ENCODE measurements at regions not wholly inside any gene's neighbourhood (a gene's known extent, or its start where the extent isn't known, plus 50 kb on each side); places are given as distances from the start of the nearest gene placed in this dataset.
"Not testable (repeated sequence)": the region's sequence is repeated elsewhere in the genome, so short reads cannot be mapped to it uniquely, and the experiment has no call there.

DNA sequence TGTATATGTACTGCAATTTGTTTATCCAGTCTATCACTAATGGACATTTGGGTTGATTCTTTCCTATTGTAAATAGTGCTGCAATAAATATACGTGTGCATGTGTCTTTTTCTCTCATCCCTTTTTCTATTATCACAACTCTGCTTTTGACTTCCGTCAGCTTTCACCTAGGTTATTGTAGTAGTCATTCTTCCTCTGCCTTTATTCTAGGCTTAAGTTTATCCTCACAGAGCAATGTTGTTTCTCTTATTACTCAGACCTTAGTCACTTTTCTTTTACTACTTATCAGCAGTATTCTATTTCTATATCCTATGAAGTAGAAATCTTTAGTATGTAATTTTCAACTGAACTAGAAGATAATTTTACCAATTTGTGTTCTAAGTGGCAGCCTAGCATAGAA, 175.3 kb upstream of the SEMA3E start:
- no peak for DNase-seq

DNA sequence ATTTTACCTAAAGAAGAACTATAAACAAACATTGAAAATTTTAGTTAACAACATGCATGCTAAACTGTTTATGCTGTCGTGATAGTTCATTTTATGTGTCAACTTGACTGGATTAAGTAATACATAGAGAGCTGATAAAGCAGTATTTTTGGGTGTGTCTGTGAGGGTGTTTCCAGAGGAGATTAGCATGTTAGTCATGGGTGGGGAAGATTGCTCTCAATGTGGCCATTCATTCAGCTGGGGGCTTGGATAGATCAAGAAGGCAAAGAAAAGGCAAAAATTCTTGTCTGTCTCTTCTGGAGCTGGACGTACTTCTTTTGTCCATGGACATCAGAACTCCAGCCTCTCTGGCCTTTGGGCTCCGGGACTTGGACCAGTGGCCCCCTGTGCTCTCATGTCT, 172.9 kb upstream of the SEMA3E start:
- no peak for DNase-seq

DNA sequence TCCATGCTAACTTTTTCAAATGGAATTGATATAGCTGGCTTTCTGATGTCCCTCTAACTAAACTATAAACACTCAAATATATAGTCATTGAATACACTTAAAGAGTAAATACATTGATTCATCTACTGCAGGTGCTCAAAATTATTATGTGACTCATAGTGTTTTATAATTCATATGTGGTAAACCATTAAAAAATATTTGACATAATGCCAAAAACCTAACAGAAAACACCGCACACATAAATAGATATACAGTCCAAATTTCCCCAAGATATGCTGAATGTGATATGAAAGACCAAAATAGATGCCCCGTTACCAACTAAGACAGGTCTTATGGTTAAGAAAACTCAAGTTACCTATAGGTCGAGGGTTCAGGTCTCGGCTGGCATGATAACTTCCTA, 171.7 kb upstream of the SEMA3E start:
- DNase-seq: no peak

DNA sequence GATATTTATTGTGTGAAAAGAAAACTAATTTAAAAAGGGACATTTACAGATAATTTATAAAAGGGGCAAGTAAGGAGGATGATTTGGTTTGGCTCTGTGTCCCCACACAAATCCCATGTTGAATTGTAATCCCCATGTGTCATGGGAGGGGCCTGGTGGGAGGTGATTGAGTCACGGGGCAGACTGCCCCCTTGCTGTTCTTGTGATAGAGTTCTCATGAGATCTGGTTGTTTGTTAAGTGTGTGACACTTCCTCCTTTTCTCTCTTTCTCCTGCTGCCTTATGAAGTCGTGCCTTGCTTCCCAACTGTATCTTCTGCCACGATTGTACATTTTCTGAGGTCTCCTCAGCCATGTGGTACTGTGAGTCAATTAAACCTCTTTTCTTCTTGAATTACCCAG, 171.0 kb upstream of the SEMA3E start:
- DNase-seq: no peak

DNA sequence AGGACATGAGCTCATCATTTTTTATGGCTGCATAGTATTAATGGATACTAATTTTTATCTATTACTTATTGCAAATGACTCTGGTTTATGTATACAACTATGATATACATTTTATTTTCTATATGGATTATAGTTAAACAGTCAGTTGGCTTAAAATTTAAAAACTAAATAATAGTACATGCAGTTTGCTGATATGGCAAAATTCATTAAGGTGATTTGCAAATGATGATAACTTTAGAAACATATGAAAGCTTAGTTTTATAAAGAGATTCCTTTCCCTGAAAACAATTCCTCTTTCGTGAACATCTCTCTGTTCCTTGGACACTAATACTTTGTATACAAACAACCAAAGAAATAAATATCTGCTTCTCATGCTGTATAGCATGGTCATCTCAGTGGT, 165.5 kb upstream of the SEMA3E start:
- DNase-seq: no peak

DNA sequence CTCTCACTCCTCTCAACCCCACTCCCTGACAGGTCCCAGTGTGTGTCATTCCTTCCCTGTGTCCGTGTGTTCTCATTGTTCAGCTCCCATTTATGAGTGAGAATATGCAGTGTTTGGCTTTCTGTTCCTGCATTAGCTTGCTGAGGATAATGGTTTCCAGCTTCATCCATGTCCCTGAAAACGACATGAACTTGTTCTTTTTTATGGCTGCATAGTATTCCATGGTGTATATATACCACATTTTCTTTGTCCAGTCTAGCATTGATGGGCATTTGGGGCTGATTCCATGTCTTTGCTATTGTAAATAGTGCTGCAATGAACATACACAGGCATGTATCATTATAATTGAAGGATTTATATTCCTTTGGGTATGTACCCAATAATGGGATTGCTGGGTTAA, 163.6 kb upstream of the SEMA3E start:
- DNase-seq: not testable (repeated sequence)

DNA sequence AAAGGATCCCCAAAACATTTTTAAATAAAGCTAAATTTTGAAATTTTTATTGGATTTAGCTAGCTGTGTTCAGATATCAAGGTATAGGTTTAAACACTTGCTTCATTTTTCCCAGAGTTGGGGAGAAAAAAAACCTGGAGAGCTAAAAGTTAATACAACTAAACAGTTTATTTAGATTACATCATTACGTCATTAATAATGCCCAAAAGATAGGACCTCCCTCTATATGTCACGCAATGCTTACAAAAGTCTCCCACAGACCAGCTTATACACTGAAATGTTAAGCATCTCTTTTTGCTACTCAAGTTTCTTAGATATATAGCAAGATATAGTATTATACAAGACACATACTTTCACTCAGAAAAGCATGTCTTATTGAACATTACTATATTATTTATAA, 160.0 kb upstream of the SEMA3E start:
- no peak for DNase-seq

DNA sequence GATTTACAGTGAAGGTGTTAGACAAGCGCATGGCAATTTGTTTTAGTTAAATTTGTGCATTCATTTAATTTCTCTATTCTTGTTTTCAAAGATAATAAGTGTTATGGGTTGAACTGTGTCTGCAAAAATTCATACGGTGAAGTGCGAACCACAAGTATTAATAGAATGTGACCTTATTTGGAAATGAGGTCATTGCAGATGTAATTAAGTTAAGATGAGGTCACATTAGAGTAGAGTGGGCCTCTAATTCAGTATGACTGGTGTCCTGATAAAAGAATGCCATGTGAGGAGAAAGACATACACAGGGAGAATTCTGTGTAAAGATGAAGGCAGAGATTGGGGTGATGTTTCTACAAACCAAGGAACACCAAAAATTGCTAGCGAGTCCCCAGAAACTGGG, 158.8 kb upstream of the SEMA3E start:
- DNase-seq: no peak

DNA sequence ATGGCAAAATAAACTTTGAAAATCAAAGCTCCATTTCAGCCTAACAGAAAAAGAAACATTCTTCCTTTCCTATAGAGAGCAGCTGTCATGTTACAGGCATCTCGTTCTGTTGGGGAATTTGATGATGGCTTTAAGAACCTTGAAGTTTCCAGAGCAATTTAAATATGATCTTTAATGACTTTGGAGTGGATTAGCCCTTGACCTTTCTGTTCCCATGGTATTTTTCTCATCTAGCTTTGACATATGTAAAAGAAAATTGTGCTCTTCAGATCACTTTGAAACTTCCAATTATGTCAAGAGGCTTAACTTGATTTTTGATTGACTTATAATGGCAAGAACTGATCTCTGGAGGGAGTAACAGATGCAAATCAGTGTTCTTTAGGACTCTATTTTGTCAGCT, 157.6 kb upstream of the SEMA3E start:
- no peak for DNase-seq

DNA sequence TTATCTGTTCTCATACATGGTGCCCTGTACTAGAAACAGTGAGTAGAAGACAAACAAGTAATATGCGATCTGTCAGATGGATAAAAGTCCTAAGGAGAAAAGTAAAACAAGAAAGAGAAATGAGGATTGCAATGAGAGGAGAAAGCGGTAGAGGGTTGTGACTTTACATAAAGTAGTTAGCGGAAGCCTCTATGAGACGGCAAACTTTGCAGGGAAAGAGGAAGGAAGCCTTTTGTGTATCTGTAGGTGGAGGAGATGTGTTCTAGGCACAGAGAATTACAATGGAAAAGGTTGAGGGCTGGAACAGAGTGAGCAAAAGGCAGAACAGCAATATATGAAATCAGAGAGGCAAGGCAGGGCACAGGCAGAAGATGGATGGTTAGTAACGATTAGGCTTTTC, 150.4 kb upstream of the SEMA3E start:
- no peak for DNase-seq

DNA sequence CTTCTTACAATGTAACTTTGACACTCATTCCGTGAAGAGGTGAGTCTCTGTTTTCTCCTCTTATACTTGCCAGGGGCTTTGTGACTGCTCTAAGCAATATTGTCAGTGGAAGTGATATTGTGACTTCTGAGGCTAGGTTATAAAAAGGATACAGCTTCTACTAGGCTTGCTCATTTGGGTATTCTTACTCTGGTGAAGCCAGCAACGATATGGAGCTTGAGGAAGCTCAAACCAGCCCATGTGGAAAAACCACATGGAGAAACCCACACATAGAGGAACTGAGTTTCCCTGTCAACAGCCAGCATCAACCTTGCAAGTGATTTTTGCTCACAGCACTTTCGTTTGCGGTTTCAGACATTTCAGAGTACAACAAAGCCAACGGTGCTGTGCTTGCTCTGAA, 149.6 kb upstream of the SEMA3E start:
- no peak for DNase-seq

DNA sequence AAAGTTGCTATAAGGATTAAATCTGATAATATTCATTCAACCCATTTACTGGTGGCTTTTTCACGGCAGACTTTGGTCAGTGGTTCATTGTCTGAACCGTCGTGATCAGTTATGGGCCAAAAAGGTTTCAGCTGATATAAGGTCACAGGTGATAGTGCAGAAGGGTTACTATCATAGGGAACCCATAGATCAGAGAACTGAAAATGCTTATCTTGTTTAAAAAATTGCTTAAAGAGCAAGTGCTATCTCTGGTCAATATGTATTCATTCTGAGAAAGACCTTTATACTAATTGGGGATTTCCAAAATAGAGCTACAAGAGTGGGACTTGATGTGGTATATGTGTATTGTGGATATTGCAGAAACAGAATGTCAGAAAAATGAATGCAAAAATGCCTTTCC, 147.8 kb upstream of the SEMA3E start:
- DNase-seq: no peak

DNA sequence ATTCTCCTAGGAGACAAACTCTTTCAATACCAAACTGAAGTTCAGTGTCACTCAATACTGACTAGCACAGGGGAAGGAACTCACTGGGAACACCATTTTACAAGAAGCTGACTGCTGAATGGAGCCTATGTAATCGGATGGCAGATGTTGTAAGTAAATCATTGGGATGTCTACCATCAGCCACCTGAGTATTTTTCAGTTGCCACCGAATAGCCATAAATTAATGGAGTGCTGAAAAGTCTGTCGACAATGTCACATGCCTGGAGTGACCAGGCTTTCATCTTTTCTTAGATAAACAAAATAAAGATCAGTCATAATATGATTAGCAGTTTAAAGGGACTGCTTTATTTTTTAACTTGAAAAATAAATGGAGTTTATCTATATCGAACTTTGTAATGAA, 145.9 kb upstream of the SEMA3E start:
- peak; percentile 88 for DNase-seq

DNA sequence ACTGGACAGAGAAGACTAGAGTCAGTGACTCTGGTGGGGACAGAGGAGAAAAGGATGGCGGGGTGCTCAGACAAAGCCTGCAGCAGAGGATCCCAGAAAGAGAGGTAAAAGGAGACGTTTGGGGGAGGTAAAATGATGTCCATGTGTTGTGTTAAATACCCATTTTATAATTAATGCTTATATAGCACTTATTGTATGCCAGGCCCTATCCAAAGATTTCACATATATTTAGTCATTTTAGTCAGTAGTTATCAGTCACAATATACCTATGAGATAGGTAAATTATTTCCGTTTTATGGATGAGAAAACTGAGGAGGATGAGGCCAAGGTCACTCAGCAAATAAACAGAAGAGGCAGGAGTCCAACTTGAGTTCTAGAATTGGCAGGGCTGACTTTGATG, 144.6 kb upstream of the SEMA3E start:
- no peak for DNase-seq

DNA sequence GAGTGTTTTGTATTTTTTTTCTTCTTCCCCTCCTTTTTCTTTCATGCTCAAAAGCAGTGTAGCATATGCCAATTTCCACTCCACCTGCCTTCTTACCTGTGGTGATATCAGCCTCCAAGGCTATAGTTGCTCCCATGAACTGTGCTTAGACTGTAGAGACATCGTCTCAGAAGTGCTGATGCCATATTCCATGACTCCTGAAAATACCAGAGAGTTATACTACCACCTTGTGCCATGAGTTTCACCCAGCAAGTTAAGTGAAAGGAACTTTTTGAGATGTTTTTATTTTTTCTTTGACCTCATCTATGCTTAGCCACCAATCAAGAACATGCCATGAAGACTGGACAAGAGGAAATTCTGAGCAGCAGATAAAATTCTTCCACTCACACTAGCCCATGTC, 142.8 kb upstream of the SEMA3E start:
- DNase-seq: no peak

DNA sequence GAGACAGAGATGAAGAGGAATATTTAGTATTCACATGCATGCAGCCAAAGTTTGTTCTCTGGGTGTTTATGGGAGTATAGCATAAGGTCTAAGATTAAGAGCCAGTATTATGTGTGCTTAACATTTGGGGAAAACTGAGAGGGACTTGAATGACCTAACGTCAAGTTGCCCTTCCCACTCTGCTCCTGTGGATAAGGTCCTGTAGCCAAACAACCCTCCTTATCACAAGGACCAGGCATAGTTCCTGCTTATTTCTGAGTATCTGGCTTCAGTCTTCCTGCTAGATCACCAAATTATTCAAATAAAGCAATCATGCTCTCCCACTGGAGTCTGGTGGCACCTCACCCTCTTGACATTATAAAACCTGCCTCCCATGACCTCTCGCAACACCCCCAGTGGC, 137.9 kb upstream of the SEMA3E start:
- no peak for DNase-seq

DNA sequence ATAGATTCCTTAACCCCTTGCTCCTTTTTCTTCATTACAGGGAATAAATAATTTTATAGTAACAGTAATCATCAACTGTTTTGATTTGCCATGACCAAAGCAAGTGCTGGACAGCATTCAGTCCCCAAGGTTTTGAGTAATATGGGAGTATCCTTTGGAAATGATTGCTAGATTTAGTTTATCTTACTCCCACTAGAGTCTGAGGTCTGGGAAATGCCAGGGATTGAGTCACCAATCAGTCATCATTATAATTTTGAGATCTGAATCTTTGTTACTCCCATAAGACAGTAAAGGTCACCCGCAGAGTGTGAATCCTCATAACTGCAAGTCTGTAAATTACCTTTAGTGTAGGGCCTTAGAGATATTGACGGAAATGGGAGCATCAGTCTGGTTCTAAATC, 133.7 kb upstream of the SEMA3E start:
- no peak for DNase-seq

DNA sequence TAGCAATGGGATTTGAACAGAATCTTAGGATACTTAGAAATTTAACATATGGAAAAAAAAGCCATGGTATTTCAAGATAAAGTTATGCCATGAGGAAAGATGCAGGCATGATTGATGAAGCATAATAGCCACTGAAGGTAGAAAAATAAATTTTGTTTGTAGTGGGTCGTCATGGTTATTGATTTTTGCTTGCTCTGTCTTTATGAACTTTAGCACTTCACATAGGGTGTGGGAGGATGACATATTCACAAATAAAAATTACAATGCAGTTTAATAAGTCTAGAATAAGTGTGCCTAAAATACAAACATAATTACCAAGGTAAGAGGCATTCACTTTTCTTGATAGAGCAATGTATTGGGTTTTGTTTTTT, 129.1 kb upstream of the SEMA3E start:
- DNase-seq: no peak

DNA sequence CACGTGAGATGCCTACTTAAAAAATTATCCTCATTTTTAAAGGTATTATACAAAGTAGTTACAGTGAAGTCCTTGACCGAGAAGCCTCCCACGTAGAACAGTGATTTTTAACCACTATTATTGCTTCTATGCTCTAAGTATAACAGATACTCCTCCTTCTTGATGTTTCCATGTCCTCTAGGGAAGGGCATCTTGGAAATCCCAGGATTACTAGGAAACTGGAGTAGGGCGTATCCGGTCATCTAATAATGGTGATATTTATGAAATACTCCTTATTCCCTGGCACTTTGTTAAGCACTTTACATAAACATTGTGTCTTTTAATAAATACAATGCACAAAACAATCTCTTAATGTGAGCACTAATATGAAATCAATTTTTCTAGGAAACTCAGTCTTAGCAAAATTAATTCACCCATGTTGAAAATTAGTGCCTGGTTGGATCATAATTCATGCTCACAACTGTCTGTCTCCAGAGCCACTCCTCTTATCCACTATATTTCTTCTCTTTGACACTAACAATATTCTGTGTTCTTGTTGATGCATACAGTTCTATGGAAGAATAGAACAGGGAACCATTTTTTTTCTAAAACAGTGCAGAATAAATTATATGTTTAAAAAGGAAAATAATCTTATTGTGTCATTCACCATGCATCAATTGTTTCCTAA, 128.6 kb upstream of the SEMA3E start:
- no peak for DNase-seq

DNA sequence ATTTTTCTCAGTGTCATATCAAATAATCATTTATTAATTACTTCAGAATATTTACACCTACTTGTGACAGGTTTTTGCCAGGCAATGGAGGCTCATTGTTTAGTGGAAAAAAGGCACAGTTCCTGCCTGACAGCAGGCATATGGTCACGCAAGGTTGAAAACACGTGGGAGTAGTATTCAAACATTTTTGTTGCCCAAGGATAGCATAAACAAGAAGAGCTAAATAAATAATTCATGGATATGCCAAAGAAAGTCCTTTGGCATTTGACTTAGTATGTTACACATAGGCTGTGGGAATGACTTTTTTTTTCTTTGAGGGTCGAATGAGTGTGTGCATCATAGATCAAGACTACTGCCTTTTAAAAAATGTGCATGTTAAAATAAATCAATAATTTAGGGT, 120.5 kb upstream of the SEMA3E start:
- DNase-seq: no peak

DNA sequence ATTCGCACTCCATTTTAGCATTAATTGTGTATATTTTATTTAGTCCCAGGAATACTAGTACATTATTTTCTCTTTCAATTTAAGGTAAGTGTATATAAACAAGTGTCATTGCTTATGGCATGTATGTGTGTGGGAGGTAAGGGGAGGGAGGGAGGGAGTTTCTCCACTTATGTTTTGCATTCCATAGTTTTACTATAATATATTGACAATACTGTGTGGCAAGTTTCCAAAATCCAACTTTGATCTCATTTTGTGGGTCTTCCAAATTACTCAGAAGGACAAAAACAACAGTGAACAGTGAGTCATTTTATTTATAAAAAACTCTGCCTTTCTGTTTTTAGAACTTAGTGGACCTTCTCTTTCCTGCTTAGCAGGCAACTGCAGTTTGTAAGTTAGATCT, 102.3 kb upstream of the SEMA3E start:
- DNase-seq: no peak

DNA sequence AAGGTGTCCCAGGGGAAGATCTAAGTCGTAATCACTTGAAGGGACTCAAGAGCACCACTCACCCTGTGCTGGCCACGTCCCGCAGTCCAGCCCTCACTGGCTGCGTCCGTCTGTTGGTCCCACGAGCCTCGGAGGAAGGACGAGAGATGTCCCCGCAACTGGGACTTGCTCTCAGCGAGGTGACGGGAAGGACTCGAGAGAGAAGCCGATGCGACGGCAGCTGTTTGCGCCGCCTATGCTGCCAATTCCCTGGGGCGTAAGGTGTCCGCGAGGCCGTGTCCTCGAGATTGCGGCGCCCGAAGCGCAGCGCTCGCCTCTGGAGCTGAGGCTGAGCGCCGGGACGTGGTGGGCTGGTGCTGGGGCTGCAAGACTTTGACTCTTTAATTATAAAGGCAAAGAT, 100.6 kb upstream of the SEMA3E start:
- no peak for DNase-seq

DNA sequence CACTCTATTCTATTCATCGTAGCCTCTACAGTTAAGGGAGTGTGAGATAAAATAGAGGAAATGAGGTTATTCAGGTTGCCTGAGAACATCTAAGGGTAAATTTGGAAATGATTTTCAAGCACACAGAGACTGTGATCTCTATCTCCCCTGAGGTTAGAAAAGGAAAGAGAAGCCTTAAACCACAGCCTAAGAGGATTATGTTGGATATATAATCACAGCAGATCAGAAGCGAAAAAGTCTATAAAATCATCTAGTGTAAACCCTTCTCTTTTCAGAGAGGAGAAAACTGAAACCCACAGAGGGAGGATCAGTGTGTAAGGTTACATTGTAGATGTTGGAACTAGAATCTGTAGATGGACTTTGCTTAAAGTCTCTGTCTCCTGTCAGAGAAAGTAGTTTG, 90.6 kb upstream of the SEMA3E start:
- no peak for DNase-seq

DNA sequence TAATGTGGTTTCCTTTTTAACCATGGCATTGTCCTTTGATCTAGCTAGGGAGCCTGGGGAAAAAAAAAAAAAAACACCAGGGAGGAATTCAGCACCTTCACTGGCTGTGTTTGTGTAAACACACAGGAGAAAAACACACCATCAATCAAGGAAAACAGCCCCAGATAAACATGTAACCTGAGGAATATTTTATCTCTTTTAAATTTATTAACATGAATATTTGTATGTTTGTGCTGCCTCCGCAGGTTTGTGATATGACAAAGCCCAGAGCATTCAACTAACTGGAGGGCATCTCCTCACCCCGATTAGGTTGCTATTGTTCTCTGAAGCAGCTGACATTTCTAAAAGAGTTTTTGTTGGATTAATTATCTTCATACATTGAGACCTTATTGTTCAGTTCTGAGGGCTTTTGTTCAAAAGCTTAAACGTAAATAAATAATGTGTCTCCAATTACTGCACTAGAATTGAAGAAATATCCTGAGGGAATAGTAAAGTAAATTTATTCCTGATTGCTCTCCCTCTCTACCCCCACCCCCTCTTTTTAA, 89.4 kb upstream of the SEMA3E start:
- DNase-seq: no peak

DNA sequence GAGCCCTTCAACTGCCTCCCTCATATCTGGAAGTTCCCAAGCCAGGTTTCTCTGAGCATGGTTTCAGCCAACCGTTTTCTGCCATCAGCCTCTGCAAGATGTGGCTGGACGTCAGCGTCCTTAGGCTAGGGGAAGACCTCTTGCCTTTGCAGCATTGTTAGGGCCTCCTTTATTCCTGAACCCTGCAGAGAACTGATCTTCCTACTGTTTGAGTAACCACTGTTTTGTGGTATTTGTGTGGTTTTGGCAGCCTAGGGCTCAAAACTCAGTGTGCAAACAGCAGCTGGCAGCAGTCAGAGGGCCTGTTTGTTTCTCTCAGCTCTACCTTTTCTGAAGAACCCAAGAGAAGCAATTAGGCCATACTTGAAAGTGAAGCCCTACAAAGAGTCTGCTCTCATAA, 83.4 kb upstream of the SEMA3E start:
- DNase-seq: no peak

DNA sequence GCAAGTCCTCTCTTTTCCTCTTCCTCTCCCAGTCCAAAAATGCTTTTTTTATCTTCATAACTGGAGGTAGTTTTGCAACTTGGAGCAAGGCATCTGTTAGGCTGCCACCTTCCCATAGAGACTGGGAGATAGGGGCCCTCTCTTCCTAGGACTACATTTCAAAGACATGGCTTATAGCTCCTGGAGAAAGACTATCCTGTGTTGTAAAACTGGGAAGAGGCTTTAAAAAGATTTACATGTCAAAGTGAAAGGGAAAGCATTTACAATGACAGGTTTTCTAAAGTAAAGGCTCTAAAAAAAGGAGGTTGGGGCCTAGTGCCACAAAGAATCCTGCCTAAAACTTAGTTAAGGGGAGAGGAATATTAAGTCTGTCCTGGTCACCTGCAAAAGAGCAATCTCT, 82.2 kb upstream of the SEMA3E start:
- DNase-seq: no peak
